COR-L47 (cell line): ENCODE measurements at regions not wholly inside any gene's neighbourhood (a gene's known extent, or its start where the extent isn't known, plus 50 kb on each side); places are given as distances from the start of the nearest gene placed in this dataset.
A peak's percentile ranks its signal among the peaks of the same experiment; 100 is the strongest.

Experiments used
- DNase-seq: peaks from one replicate; lab custom pipeline; 2025; lab: John Stamatoyannopoulos, UW

DNA sequence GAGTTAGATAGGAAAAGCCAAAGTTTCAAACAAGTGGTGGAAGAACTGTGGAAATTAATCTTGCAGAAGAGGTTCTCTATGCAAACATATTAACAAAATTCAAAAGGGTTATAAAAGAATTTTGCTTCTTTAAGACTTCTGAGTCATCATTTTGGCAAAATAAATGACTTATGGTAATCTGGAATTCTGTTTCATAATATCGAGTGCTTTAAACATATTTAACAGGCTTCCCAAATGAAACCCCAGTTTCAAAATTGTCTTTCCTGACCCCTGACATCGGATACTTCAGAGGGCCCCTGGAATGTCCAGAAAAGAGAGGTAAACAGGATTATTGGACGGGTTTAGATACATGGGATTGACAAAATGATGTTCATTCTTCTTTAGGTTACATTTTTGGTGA lies 444.6 kb downstream of the HTR7 start:
- no peak for DNase-seq

DNA sequence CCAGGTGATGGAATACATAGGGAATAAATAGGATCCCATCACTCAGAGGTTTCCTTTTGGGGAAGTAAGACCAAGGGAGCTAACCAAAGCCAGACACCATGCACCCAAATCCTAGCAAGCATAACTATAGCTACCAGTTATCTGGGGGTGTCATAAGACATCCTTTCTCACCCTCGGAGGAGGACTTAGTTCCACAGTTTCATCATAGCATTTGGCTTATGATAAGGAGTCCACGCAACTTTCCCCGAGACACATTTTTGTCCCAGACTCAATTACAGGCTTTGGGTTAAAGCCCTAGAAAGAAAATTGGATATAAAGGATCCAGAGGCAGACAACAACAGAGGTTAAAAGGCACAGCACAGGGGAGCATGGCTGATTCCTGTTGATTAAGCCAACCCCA lies 442.9 kb downstream of the HTR7 start:
- no peak for DNase-seq

DNA sequence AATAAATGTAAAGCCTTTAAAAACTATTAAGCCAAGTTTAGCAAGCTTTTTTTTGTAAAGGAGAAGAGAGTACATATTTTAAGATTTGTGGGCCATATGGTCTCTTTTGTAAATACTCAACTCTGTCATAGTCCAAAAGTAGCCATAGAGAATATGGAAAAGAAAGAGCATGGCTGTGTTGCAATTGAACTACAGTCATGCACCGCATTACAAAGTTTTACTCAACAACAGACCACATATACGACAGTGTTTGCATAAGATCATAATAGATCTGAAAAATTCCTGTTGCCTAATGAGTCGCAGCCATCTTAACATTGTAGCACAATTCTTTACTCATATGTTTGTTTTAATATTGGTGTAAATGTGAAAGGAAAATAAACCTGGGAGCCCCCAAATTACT lies 440.8 kb downstream of the HTR7 start:
- no peak for DNase-seq

DNA sequence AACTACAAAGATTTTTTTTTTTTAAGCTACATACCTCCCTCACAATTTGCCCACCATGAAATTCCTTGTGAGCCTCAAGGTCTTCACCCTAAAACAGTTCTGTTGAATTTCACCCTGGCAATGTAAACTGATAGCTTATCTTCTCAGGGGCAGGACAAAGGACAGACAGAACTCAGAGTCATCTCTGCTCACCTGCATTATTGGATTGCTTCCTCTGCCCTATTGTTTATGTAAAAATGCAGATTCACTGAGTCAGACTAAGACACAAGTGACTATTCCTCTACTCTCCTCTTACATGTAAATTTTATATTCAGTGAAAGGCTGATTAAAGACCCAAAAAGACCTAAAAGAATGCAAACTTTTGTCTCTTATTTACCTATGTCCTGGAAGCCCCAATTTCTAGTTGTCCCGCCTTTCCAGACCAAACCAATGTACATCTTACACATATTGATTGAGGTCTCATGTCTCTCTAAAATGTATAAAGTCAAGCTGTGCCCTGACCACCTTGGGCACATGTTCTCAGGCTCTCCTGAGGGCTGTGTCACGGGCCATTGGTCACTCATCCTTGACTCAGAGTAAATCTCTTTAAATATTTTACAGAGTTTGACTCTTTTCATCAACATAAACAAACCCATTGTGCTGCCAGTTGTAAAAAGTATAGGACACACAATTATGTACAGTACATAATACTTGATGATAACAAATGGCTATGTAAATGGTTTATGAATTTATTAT lies 440.2 kb downstream of the HTR7 start:
- DNase-seq: no peak

DNA sequence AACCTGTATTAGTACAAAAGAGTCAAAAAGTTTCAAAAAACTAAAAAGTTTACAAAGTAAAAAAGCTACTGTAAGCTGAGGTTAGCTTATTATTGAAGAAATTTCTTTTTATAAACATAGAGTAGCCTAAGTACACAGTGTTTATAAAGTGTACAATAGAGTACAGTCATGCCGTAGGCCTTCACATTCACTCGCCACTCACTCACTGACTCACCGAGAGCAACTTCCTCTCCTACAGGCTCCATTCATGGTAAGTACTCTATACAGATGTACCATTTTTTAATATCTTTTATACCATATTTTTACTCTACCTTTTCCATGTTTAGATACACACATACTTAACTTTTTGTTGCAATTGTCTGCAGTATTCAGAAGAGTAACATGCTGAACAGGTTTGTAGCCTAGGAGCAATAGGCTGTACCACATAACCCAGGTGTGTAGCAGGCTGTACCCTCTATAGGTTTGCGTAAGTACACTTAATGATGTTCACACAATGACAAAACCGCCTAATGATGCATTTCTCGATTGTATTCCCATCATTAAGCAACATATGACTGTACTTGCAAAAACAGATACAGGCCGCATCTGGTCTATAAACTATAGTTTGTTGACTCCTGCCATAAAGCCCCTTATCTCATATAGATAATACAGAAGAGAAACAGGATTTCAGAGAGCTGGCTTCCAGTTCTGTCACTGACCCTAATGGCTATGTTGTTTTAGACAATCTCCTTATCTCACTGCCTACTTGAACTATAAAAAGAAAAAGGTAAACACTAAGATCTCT lies 438.8 kb downstream of the HTR7 start:
- no peak for DNase-seq

DNA sequence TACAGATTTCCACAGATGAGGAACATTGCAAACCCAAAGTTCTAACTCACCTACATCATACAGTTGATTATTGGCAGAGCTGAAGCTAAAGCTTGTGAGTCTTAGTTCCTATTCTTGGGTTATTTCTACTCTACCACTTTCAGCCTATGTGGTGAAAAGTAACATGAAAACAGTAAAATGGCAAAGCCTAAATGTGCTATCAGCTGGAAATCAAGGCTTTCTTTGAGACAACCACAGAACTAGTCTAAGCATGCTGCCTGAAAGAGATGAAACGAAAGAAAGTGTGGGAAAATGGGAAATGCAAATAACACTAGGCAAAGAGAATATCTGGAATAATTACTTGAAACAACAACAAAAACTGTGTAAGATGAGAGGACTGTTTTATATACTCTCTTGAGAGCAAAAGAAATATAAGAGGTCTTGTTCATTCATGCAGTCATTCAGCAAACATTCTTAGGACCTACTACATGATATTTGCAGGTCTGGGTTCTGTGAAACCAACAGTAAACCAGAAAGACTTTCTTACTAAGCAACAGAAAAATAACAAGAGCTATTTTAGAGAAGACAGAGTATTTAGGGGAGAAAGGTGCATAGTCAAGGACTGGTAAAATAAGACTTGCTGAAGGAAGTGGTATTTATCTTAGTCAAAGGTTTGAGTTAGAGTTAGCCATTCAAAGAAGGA lies 437.1 kb downstream of the HTR7 start:
- DNase-seq: no peak

DNA sequence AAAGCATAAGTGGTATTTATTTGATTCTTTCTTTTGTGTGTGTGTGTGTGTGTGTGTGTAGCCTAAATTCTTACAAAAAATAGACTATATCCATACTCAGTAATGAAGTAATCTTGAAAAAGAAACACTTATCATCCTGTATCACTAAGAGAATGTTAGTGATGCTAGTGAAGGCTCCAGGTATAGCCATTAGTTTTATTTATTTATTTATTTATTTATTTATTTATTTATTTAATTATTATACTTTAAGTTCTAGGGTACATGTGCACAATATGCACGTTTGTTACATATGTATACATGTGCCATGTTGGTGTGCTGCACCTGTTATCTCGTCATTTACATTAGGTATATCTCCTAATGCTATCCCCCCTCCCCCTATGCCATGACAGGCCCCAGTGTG lies 436.0 kb downstream of the HTR7 start:
- no peak for DNase-seq

DNA sequence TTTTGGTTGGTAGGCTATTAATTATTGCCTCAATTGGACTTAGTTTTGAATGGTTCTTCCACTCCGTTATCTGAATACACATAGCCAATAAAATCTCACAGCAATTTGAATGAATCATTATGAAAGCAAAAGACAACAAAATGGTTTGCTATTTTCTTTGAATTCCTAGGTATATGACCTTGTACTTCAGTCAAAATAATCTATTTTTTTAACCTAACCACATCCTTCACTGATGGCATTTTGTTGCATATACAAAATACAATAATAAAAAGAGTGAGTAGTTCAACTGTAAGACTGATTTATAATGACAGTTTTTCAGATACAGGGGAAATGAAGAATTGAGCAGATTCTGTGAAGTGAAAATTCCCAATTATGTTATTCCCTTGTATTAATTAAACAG lies 433.1 kb downstream of the HTR7 start:
- DNase-seq: no peak

DNA sequence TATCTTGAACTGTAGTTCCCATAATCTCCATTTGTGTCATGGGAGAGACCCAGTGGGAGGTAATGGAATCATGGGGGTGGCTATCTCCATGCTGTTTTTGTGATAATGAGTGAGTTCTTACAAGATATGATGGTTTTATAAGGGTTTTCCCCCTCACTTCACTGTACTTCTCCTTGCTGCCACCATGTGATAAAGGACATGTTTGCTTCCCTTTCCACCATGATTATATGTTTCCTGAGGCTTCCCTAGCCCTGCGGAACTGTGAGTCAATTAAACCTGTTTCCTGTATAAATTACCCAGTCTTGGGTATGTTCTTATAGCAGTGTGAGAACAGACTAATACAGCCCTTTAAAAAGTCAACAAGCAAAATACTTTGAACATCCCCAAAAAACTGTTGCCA lies 427.7 kb downstream of the HTR7 start:
- DNase-seq: no peak

DNA sequence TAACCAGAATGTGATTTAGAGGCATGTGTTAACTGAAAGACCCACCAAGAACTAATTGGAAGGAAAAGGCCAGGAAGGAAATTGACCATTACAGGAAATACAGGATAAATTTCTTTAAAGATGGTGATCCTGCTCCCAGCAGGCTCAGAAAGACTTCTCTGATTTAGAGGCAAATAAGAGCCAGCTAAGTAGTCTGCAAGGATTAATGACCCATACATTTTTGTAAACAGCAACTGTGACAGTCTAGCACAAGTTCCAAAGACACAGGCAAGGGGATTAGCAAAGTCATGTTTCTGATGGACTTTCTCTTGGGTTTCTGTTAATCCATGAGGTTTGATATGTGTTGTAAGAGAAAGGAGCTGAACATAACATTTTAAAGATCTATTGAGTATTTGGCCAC lies 425.0 kb downstream of the HTR7 start:
- DNase-seq: no peak

DNA sequence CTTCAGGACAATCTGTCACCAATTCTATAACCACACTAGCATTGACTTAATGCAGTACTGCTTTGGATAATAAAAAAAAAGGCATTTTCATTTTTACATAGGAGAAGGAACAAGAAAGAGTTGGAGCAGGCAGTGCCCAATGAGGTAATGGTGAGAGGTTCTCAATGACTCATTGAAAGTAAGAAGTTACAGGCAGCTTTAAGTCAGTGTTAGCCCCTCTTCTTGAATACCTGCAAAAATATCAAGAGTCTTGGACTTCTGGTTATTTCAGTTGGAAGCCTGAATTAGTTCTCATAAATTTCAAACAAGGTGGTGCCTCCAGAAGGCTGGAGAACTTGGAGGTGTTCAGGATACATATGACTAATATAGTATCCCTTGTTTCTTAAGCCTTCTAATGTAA lies 422.5 kb downstream of the HTR7 start:
- no peak for DNase-seq

DNA sequence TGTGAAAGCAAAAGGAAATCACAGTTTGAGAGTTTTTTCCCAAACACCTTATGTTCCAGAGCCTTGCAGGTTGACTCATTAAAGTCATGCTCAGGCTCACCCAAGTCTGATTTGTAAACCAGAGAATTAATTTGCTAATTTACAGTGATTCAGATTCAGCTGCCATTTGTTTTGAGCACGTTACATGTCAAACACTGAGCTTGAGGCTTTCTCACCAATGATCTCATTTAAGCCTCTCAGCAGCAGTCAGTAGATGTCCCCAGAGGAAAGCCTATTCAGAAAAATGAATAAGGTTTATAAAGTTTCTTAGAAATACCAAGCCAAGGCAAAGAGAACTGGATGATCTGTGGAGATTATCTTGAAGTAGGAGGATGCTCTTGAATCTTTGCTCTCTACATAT lies 420.4 kb downstream of the HTR7 start:
- no peak for DNase-seq

DNA sequence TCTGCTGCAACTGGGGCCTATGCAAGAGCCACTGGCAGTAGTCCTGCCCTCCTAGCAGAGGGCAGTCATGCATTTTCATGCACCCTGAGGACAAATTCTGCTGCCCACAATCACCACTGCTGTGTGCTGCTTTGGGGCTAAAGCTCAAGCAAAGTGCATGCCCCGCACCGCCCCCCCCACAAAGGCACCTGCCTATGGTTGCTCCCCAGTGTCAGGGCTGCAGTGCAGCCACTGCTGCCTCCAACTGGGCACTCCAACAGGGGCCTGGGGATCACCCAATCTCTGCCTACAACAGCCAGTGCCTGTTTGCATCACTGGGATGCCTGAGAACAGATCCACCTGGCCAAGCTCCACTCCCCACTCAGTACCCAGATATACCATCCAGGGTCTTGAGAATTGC lies 417.0 kb downstream of the HTR7 start:
- DNase-seq: no peak

DNA sequence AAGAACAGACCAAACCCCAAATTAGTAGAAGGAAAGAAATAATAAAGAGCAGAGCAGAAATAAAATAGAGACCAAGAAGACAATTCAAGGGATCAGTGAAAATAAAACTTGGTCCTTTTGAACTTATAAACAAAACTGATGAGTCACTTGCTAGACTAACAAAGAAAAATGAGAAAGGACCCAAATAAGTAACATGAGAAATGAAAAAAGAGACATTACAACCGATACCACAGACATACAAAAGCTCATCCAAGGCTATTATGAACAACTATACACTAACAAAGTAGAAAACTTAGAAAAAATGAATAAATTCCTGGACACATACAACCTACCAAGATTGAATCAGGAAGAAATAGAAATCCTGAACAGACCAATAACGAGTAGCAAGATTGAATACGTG lies 414.5 kb downstream of the HTR7 start:
- no peak for DNase-seq

DNA sequence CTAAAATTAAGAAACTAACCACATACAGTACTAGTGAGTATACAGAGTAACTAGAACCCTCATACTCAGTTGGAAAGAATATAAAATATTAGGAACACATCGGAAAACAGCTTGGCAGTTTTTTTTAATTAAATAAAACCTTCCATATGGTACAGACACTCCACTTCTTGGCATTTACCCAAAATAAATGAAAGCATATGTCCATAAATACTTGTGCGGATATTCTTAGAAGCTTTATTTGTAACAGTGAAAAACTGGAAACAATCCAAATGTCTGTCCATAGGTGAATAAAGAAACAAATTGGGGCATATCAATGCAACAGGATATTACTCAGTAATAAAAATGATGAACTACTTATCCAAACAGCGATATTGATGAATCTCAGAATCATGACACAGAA lies 410.0 kb downstream of the HTR7 start:
- DNase-seq: peak; percentile 0

DNA sequence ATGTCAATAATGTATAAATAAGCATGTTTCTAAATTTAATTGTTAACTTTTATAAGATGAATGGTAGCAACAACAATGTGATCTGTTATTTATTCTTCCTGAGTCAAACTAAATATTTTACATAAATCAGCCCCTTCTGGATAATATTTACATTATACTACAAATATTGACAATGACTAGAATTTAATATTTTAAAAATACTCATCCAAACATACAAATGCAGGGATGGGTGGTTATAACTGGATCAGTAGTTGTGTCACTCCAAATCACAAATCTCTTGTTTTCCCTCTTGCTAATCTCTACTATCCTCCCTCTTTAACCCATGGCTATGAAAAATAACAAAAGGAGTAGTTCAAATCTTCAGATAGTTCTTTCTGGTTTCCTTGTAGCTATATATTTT lies 407.0 kb downstream of the HTR7 start:
- DNase-seq: no peak

DNA sequence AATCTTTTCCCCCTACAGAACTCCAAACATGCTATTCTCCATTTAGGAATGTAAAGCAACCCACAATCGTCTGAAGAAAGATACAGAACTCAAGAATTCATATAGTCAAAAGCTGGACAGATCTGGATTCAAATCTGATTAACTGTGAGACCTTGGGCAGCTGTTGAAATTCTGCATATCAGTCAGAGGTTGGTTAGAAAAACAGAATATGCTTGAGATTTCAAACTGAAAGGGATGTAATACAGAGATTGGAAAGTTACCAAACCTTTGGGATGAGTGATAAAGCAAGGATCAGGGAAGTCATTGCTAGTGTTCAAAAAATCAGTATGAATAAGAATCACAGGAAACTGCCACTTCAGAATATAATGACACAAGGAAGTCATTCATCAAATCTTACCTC lies 406.6 kb downstream of the HTR7 start:
- no peak for DNase-seq

DNA sequence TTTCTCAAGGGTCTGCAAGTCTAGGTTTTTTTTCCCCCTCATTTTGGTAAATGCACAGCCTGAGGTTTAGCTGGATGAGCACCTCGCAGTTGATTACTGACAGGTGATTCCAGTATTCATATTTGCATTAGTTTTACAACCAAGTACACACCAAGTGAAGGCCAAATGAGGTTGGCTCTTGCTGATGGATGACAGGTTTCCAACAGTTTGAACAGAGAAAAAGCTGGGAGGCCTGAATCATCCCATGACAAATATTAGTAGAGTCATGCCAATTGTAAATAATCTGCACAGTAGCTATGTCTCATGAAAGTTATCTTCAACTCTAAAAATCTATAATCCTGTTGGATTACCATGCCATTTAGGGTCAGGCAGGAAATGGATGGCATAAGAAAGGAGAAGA lies 399.8 kb downstream of the HTR7 start:
- no peak for DNase-seq

DNA sequence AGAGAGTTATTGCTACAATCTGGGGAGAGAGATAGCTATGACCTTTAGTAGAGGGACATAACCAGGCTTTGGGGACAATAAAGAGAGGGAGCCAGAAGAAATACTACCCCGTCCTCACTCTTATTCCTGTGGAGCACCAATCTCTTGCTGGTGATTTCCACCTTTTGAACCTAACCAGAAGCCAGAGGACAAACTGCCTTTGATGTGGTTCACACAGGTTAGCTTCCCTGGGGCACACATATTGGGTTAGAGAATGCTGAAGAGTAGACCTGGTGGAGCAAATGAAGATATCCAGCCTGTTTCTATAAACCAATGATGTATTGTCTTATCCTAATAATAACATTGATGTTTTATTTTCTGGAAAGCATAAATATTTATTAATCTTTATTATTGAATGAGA lies 399.3 kb downstream of the HTR7 start:
- DNase-seq: no peak

DNA sequence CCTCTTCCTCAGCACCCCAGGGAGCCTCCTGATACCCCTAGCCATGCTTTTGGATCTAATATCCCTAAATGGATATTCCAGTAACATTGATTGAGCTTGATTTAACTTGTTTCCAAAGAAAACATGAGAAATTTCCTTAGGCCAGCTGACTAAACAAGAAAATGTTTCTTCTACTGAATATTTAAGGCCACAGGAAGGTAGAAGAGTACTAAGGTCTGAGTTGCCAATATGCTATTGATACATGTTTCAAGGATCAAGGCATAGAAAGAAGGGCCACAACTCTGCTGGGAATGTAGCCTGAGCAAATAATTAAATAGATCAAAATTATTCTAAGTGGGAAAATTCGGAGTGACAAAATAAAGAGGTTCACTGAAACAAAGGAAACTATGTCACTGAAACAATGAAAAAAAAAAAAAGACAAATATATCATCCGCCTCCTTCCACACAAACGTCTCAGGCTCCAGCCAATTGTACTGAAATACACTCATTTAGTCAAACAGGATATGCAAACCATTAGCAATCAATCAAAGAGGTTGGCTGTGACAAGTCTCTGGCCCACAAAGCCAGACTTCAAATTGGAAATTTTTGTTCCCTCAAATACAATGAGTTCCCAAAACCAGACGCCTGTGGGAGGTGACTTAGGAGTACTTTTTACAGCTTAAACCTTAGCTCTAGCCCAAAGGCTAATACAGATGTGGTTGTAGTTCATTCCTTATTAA lies 396.2 kb downstream of the HTR7 start:
- DNase-seq: no peak

DNA sequence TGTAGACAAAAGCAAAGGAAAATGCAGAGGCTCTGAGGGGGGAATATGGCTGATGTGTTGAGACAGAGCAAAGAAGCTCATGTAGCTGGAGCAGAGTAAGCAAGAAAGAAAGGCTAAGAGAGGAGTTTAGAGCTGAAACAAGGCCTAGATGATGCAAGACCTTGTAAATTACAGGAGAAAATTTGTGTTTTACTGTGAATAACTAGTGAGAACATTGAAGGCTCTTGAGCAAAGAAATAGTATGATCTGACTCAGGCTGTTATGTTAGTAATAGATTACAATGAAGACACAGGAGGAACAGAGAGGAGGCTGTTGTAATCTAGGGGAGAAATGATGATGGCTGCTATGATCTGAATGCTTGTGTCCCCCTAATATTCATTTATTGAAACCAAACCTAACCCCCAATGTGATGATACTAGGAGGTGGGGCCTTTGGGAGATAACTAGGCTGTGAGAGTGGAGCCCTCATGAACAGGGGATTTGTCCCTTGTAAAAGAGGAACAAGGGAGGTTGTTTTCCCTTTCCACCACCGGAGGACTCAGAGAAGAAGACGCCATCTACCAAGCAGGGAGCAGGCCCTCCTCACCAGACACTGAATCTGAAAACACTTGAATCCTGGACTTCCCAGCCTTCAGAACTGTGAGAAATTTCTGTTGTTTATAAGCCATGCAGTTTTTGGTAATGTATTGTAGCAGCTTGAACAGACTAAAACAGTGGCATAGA lies 394.9 kb downstream of the HTR7 start:
- DNase-seq: no peak

DNA sequence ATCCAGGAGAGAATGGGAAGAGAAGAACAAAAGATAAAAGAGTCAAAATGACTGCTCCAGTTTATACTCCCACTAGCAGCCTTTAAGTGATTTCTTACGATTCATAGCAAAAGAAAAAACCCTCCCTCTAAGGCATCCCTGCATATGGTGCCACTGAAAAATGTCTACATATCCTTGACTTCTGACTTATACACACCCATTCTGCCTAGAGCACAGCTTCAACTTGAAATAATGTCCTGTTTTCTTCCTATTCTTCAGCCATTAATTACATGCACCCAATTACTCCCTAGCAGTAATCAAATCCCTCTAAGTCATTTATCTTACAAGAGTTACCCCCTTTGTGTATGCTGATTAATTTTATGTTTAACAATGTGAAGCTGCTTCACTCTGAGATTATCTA lies 393.5 kb downstream of the HTR7 start:
- no peak for DNase-seq
